NCI-H1105 (cell line): ENCODE measurements at regions not wholly inside any gene's neighbourhood (a gene's known extent, or its start where the extent isn't known, plus 50 kb on each side); places are given as distances from the start of the nearest gene placed in this dataset.

Source experiments
- DNase-seq: peaks from one replicate; lab custom pipeline; 2025; lab: John Stamatoyannopoulos, UW

- DNase-seq = no peak
Observed at GRCh38 chrX:39504850-39505259, 592.9 kb downstream of the BCOR start.

- no peak for DNase-seq
Observed at GRCh38 chrX:39506131-39506530, 591.6 kb downstream of the BCOR start.

GRCh38 chrX:39507034-39507433 lies 590.7 kb downstream of the BCOR start:
- DNase-seq = no peak

- no peak for DNase-seq
Observed at GRCh38 chrX:39507617-39508299, 590.0 kb downstream of the BCOR start.

GRCh38 chrX:39508300-39508692 lies 589.5 kb downstream of the BCOR start:
- DNase-seq = no peak

GRCh38 chrX:39509157-39509556 lies 588.6 kb downstream of the BCOR start:
- DNase-seq = no peak

- no peak for DNase-seq
Observed at GRCh38 chrX:39513836-39514235, 583.9 kb downstream of the BCOR start.

GRCh38 chrX:39514801-39515200 lies 583.0 kb downstream of the BCOR start:
- DNase-seq = no peak

GRCh38 chrX:39516427-39516841 lies 581.3 kb downstream of the BCOR start:
- no peak for DNase-seq

- DNase-seq = no peak
Observed at GRCh38 chrX:39518476-39519029, 579.2 kb downstream of the BCOR start.

- DNase-seq = peak; percentile 62
Observed at GRCh38 chrX:39519030-39519488, 578.7 kb downstream of the BCOR start.

- peak; percentile 54 for DNase-seq
Observed at GRCh38 chrX:39519566-39520301, 578.0 kb downstream of the BCOR start.

GRCh38 chrX:39525758-39526157 lies 572.0 kb downstream of the BCOR start:
- DNase-seq = no peak

- no peak for DNase-seq
Observed at GRCh38 chrX:39527025-39527424, 570.7 kb downstream of the BCOR start.

- no peak for DNase-seq
Observed at GRCh38 chrX:39528161-39528916, 569.4 kb downstream of the BCOR start.

GRCh38 chrX:39532761-39533160 lies 565.0 kb downstream of the BCOR start:
- DNase-seq = no peak

- DNase-seq = no peak
Observed at GRCh38 chrX:39534949-39535348, 562.8 kb downstream of the BCOR start.

- no peak for DNase-seq
Observed at GRCh38 chrX:39536211-39536610, 561.5 kb downstream of the BCOR start.

GRCh38 chrX:39541881-39542280 lies 555.9 kb downstream of the BCOR start:
- DNase-seq = no peak

- no peak for DNase-seq
Observed at GRCh38 chrX:39542316-39542715, 555.4 kb downstream of the BCOR start.

- no peak for DNase-seq
Observed at GRCh38 chrX:39550795-39551361, 546.9 kb downstream of the BCOR start.

- no peak for DNase-seq
Observed at GRCh38 chrX:39551762-39552161, 546.0 kb downstream of the BCOR start.
